Transverse colon (tissue), 4 donors: ENCODE measurements at regions not wholly inside any gene's neighbourhood (a gene's known extent, or its start where the extent isn't known, plus 50 kb on each side); places are given as distances from the start of the nearest gene placed in this dataset.

Source experiments
- DNase-seq: peaks from one replicate; pipeline ENCODE4 v3.0.0-alpha.2; 2019
- H3K27ac ChIP-seq, 4 donors: fragments of 200-600 bp; sonication (generic); 2 replicates each; pipeline ENCODE4 v1.5.1; 2016 to 2018; ENCODE audit warnings: inconsistent platforms in 4 of 4
- H3K27me3 ChIP-seq: fragments of 200-600 bp; sonication (generic); 2 replicates; pipeline ENCODE4 v1.5.1; 2017; ENCODE audit warnings: inconsistent platforms
- H3K36me3 ChIP-seq, 4 donors: fragments of 200-600 bp; sonication (generic); 2 replicates each; pipeline ENCODE4 v1.5.1; 2017 to 2019; ENCODE audit warnings: inconsistent platforms in 4 of 4
- H3K4me1 ChIP-seq, 4 donors: fragments of 200-600 bp; sonication (generic); 2 replicates each; pipeline ENCODE4 v1.5.1; 2017 to 2020; ENCODE audit warnings: inconsistent platforms in 4 of 4
- H3K4me3 ChIP-seq, 4 donors: fragments of 200-600 bp; sonication (generic); 1 replicate in 1 of 4; 2 replicates in 3 of 4; pipeline versions ENCODE4 v1.5.1 to v1.6.1; 2017 to 2019; ENCODE audit warnings: inconsistent platforms in 4 of 4
- H3K9me3 ChIP-seq, 2 donors: fragments of 200-600 bp; sonication (generic); 2 replicates each; pipeline ENCODE4 v1.5.1; 2017 to 2019; ENCODE audit warnings: inconsistent platforms in 2 of 2
- EP300 ChIP-seq: sonication (generic); formaldehyde crosslinking; IDR thresholded peaks from one replicate; pipeline ENCODE4 v1.6.1; 2017; ENCODE audit warnings: antibody characterized with exemption, low read depth
- POLR2A ChIP-seq: fragments of 450-650 bp; IDR thresholded peaks from one replicate; pipeline ENCODE4 v1.6.1; 2016; ENCODE audit warnings: antibody characterized with exemption, mild to moderate bottlenecking, moderate library complexity
- POLR2AphosphoS5 ChIP-seq, 3 donors: sonication (generic); formaldehyde crosslinking; IDR thresholded peaks; one replicate each; pipeline ENCODE4 v1.6.1; 2016; ENCODE audit warnings: antibody characterized with exemption in 3 of 3
- WGBS, 2 donors: methylation state at CpG; one replicate each; pipeline ENCODE4 v1.1.5; 2018; ENCODE audit warnings: low coverage in 1 of 2; 5-methylcytosine and 5-hydroxymethylcytosine counted together
- in situ Hi-C, 4 donors: fragments of 200-750 bp; cut with MboI; loops; one replicate each; pipeline versions ENCODE4 v1.15.0 to v1.15.1; 2017; ENCODE audit warnings: low sequenced_read_pairs in 3 of 4, low pct_ligation_motif_present in 1 of 4, low pct_unique_long_range_greater_than_20kb in 1 of 4
- intact Hi-C: fragments of 100-400 bp; cut with DNase I; formaldehyde crosslinking; loops from one replicate; pipeline ENCODE4 v1.15.1; 2023; ENCODE audit warnings: low total_unique reads
- TF ChIP-seq, protein P1 (sequence below), 5 experiments: fragments of 200-600 bp in 3 of 5; fragments of 450-650 bp in 2 of 5; sonication (generic) in 3 of 5; IDR thresholded peaks; 1 replicate in 2 of 5; 2 replicates in 3 of 5; pipeline ENCODE4 v1.5.1; 2016 to 2017; ENCODE audit warnings: antibody characterized with exemption in 5 of 5, inconsistent platforms in 3 of 5, mild to moderate bottlenecking in 2 of 5, moderate library complexity in 1 of 5

DNA sequence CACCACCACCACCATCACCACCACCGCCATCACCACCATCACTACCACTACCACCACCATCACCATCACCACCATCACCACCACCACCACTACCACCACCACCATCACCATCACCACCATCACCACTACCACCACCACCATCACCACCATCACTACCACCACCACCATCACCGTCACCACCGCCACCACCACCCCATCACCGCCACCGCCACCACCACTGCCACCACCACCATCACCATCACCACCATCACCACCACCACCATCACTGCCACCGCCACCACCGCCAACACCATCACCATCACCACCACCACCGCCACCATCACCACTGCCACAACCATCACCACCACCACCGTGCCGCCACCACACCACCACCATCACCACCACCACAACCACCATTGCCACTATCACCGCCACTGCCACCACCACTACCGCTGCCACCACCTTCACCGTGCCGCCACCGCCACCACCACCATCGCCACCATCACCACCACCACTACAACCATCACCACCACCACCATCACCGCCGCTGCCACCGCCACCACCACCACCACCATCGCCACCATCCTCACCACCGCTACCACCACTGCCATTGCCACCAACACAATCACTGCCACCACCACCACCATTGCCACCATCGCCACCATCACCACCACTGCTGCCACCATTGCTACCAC, 1511.3 kb upstream of the AGA start:
- TF ChIP-seq, protein P1, sequence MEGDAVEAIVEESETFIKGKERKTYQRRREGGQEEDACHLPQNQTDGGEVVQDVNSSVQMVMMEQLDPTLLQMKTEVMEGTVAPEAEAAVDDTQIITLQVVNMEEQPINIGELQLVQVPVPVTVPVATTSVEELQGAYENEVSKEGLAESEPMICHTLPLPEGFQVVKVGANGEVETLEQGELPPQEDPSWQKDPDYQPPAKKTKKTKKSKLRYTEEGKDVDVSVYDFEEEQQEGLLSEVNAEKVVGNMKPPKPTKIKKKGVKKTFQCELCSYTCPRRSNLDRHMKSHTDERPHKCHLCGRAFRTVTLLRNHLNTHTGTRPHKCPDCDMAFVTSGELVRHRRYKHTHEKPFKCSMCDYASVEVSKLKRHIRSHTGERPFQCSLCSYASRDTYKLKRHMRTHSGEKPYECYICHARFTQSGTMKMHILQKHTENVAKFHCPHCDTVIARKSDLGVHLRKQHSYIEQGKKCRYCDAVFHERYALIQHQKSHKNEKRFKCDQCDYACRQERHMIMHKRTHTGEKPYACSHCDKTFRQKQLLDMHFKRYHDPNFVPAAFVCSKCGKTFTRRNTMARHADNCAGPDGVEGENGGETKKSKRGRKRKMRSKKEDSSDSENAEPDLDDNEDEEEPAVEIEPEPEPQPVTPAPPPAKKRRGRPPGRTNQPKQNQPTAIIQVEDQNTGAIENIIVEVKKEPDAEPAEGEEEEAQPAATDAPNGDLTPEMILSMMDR (IDR thresholded peaks at IDR 0.05): no peak
- TF ChIP-seq POLR2AphosphoS5 (IDR thresholded peaks at IDR 0.05) (no peak), POLR2A (no peak), EP300 (no peak)
- no peak for DNase-seq
- 84 to 90% methylated on average over 18 to 22 of the region's 22 CpGs for WGBS, 2 donors
- Histone ChIP-seq H3K27ac (no peak overlapping the region), H3K36me3 (no peaks in the 10 kb centered on the region), H3K4me3 (no peak overlapping the region), H3K27me3 (no peaks in the 10 kb centered on the region), H3K4me1 (no peaks in the 10 kb centered on the region), H3K9me3 (no peaks in the 10 kb centered on the region)
- intact Hi-C loops (loop anchor here (2.0 kb wide), 1 partner anchor 75 kb away; no protein-coding TSS in a partner anchor), in situ Hi-C loops (no loop called here)

DNA sequence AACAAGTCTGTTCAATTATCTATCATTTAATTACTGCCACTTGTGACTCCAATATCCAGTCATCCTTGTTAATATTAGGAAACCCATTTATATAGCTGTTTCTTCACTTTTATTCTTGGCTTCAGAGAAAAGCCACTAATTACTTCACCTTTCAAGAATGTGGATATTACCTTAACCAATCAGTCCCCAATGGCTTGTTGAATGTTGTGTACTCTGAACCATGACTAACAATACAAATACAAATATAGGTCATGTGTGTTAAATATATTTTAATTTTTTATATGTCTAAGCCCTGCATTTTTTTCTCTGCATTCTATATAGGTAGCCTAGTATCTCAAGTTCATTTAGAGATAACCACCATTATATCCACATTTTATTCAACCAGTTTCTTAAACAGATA, 1513.4 kb upstream of the AGA start:
- intact Hi-C loops: no loop called here

DNA sequence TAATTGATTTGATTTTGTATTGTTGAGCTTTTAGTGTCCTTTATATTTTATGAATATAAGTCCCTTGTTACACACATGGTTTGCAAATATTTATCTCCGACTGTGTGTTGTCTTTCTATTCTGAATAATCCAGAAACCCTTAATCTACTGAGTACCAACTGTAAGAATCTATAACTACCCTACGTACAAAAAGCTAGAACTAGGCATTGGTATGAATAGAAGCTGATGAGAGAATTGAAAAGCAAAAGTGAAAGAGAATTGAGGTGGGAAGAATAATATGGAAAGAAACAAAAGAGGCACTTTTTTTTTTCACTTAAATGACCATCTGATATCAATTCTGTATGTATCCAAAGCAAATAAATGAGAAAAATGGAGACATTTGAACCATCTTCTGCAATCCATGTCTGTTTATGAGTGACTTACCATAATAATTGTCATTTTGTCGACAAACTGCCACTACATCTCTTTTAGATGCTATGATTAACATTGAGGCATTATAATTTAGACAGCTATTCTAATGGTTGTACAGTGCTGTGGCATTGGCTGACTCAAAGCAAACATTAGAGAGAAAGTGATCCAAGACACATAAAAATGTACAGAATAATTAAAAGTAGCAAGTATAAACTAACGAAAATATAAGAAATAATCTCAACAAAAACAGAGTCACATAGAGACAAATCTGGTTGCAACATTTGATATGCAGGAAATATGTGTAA, 1516.6 kb upstream of the AGA start:
- Histone ChIP-seq H3K9me3 (no peaks in the 10 kb centered on the region), H3K4me3 (no peak overlapping the region), H3K4me1 (no peaks in the 10 kb centered on the region), H3K27ac (no peak overlapping the region), H3K27me3 (no peaks in the 10 kb centered on the region), H3K36me3 (no peaks in the 10 kb centered on the region)
- in situ Hi-C loops: no loop called here
- DNase-seq: no peak
- 46 to 67% methylated on average over 4 of the region's 4 CpGs for WGBS, 2 donors
- TF ChIP-seq, protein P1 (IDR thresholded peaks at IDR 0.05): no peak
- no peak for TF ChIP-seq EP300
- no peak for TF ChIP-seq POLR2AphosphoS5 (IDR thresholded peaks at IDR 0.05)
- TF ChIP-seq POLR2A: no peak
- intact Hi-C loops: no loop called here

More for the DNA sequence above, 1513.4 kb upstream of the AGA start:
- Histone ChIP-seq H3K27ac (no peak overlapping the region), H3K9me3 (no peaks in the 10 kb centered on the region), H3K36me3 (no peaks in the 10 kb centered on the region), H3K4me3 (no peak overlapping the region), H3K4me1 (no peaks in the 10 kb centered on the region), H3K27me3 (no peaks in the 10 kb centered on the region)
- TF ChIP-seq POLR2A: no peak
- TF ChIP-seq, protein P1 (IDR thresholded peaks at IDR 0.05): no peak
- no peak for TF ChIP-seq POLR2AphosphoS5 (IDR thresholded peaks at IDR 0.05)
- no peak for TF ChIP-seq EP300
- in situ Hi-C loops: no loop called here
- DNase-seq: no peak

DNA sequence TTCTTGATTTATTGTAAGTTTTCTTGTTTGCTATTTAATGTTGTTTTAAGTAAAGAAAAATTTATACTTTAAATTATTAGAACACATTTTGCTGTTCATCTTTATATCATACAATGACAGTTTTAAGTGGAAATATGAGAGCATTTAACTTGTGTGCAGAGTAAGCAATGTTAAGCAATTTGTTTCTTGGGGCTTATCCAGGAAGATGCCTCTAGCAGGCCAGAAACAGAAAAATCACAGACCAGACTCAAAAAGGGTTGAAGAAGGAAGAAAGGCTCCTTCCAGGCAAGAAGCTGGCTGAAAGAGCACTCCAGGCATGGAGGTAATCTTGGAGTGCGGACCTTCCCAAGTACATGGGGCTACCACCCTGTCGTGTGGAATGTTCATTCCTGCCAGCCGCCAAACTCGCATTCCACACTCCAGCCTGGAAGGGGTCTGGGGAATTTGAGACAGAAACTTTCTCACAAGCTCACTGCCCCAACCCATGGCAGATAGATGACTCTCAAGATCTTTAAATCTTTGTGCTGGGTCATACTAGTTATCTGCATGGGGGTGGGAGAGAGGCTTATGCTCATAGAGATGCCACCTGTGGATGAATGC, 1521.3 kb upstream of the AGA start:
- DNase-seq: no peak
- 70 to 94% methylated on average over 2 to 4 of the region's 4 CpGs for WGBS, 2 donors
- in situ Hi-C loops: no loop called here

More for the DNA sequence above, 1521.3 kb upstream of the AGA start:
- no peak overlapping the region for H3K27ac ChIP-seq
- H3K4me3 ChIP-seq: no peak overlapping the region
- TF ChIP-seq EP300: no peak
- TF ChIP-seq, protein P1 (IDR thresholded peaks at IDR 0.05): no peak
- TF ChIP-seq POLR2A: no peak
- no peak for TF ChIP-seq POLR2AphosphoS5 (IDR thresholded peaks at IDR 0.05)
- H3K36me3 ChIP-seq: no peaks in the 10 kb centered on the region
- H3K9me3 ChIP-seq: no peaks in the 10 kb centered on the region
- no peaks in the 10 kb centered on the region for H3K27me3 ChIP-seq
- intact Hi-C loops: no loop called here
- H3K4me1 ChIP-seq: no peaks in the 10 kb centered on the region
